ENCODE measurements at regions not wholly inside any gene's neighbourhood (a gene's known extent, or its start where the extent isn't known, plus 50 kb on each side); places are given as distances from the start of the nearest gene placed in this dataset.
"Not testable (repeated sequence)": the region's sequence is repeated elsewhere in the genome, so short reads cannot be mapped to it uniquely, and the experiment has no call there.

DNA sequence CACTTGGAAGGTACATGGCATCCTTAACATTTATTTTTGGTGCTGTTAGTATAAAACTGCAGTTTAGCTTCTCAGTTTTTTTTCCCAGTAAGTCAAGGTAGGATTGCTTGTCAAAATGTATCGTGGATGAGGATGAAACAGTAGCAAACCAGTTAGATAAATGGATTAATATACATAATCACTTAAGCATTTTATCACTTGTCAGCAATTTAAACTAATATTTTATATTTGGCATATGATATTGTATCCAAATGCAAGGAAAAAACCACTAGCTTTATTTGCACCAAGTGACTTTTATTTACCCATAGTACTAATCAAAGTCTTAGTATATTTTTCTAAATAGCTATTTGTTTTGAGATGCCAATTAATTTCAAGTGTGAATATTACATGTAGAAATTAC is 137.7 kb upstream of the XIRP2 start:
- TF ChIP-seq, protein P1, sequence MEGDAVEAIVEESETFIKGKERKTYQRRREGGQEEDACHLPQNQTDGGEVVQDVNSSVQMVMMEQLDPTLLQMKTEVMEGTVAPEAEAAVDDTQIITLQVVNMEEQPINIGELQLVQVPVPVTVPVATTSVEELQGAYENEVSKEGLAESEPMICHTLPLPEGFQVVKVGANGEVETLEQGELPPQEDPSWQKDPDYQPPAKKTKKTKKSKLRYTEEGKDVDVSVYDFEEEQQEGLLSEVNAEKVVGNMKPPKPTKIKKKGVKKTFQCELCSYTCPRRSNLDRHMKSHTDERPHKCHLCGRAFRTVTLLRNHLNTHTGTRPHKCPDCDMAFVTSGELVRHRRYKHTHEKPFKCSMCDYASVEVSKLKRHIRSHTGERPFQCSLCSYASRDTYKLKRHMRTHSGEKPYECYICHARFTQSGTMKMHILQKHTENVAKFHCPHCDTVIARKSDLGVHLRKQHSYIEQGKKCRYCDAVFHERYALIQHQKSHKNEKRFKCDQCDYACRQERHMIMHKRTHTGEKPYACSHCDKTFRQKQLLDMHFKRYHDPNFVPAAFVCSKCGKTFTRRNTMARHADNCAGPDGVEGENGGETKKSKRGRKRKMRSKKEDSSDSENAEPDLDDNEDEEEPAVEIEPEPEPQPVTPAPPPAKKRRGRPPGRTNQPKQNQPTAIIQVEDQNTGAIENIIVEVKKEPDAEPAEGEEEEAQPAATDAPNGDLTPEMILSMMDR (IDR thresholded peaks at IDR 0.05): no peak
- TF ChIP-seq POLR2A (IDR thresholded peaks at IDR 0.05): no peak
- no peak overlapping the region for H3K4me3 ChIP-seq
- H3K4me1 ChIP-seq: no peaks in the 10 kb centered on the region
- intact Hi-C loops (cut with DNase I): no loop called here
- H3K27ac ChIP-seq: no peak overlapping the region
- H3K27me3 ChIP-seq: no peaks in the 10 kb centered on the region
- no peaks in the 10 kb centered on the region for H3K36me3 ChIP-seq
- no peak for ATAC-seq
- H3K9me3 ChIP-seq: peaks cover 0 to 16% (median 7%) of the 10 kb centered on the region in 12 donors
- 0 to 29% (median 2%) methylated on average over 1 of the region's 1 CpG for WGBS, 4 donors
- no peak for DNase-seq

DNA sequence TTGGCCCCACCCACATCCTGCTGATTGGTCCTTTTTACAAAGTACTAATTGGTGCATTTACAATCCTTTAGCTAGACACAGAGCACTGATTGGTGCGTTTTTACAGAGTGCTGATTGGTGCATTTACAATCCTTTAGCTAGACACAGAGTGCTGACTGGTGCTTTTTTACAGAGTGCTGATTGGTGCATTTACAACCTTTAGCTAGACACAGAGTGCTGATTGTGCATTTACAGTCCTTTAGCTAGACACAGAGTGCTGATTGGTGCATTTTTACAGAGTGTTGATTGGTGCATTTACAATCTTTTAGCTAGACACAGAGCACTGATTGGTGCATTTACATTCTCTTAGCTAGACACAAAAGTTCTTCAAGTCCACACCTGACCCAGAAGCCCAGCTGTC is 144.2 kb upstream of the XIRP2 start:
- peaks cover 0 to 69% (median 47%) of the 10 kb centered on the region in 12 donors for H3K9me3 ChIP-seq
- H3K27ac ChIP-seq; H3K4me1 ChIP-seq; ATAC-seq; H3K4me3 ChIP-seq; H3K36me3 ChIP-seq; H3K27me3 ChIP-seq; DNase-seq; intact Hi-C loops (cut with DNase I): not testable (repeated sequence)
- WGBS, 4 donors: 68 to 91% (median 76%) methylated on average over 1 of the region's 1 CpG

- H3K4me1 ChIP-seq; H3K27me3 ChIP-seq; intact Hi-C loops (cut with DNase I); DNase-seq; H3K27ac ChIP-seq; H3K4me3 ChIP-seq; H3K36me3 ChIP-seq; ATAC-seq: not testable (repeated sequence)
- peaks cover 0 to 73% (median 49%) of the 10 kb centered on the region in 12 donors for H3K9me3 ChIP-seq
- WGBS, 4 donors: 87 to 89% (median 88%) methylated on average over 10 of the region's 10 CpGs
These were observed 144.8 kb upstream of the XIRP2 start for GRCh38 chr2:166743482-166743881.

DNA sequence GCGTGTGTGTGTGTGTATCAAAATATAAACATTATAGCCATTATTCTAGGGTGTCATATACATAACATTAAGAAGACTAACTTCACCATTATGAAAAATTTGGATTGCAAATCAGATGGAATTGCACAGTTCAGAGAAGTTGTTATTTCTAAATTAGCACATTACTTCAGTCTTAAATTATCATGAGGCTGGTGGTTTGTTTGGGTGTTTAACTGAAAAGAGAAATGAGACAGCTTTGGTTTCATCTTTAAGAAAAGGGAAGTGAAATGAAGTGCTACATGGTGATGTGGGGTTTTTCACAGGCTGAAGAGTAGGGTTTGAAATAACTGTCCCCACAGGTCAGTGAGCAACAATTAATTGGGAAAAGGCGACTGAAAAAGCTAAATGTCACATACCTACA is 161.2 kb upstream of the XIRP2 start:
- no peaks in the 10 kb centered on the region for H3K9me3 ChIP-seq
- no peak overlapping the region for H3K27ac ChIP-seq
- ATAC-seq (no peak), DNase-seq (no peak)
- H3K4me1 ChIP-seq: no peaks in the 10 kb centered on the region
- H3K4me3 ChIP-seq: no peak overlapping the region
- no peak for TF ChIP-seq POLR2A (IDR thresholded peaks at IDR 0.05)
- TF ChIP-seq, protein P1 (IDR thresholded peaks at IDR 0.05): no peak
- no peaks in the 10 kb centered on the region for H3K27me3 ChIP-seq
- H3K36me3 ChIP-seq: no peaks in the 10 kb centered on the region
- intact Hi-C loops (cut with DNase I): no loop called here
- WGBS, 4 donors: 69 to 73% (median 71%) methylated on average over 2 of the region's 2 CpGs

DNA sequence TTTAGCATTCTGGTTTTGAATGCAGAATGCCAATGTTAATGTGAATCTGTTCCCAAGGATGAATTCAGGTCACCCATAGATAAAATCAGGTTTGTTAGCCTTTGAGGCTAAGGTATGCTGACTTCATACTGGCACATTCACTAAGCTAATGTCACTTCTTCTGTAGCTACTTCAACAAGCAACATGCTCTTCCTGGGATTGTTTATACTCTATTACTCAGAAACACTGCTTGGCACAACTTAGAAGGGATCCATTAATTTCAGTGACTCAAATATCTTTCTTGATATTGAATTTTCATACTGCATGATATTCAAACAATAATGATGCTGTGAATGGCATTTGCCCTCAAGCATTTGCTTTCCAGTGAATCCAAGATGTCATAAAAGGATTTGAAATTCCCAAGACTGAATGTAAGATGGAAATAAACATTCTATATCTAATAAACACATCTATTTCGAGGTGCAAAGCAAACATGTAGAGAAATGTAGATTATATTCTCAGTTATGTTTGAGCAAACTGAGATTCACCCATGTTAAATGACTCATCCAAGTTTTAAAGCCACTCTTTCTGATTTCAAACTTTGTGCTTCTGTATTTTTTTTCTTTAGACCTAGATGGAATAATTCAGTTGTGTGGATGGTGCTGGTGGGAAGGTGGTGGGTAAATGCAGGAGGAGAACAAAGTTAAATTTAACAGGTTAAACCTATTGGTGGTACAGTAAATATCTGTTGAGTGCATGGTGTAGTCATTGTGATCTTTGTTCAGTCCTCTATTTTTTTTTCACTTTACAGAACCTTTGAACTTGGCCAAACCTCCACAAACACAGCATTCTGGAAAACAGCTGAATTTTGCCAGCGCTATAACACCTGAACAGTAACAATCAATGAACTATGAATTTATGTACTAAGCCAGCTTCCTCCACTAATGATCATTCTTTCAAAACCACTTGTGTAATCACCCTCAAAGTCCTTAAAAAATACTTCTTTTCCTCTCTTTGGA is 162.1 kb upstream of the XIRP2 start:
- no peaks in the 10 kb centered on the region for H3K36me3 ChIP-seq
- H3K4me1 ChIP-seq: no peaks in the 10 kb centered on the region
- ATAC-seq (no peak), DNase-seq (no peak)
- H3K4me3 ChIP-seq: no peak overlapping the region
- no peaks in the 10 kb centered on the region for H3K27me3 ChIP-seq
- intact Hi-C loops (cut with DNase I): no loop called here
- H3K9me3 ChIP-seq: no peaks in the 10 kb centered on the region
- no peak overlapping the region for H3K27ac ChIP-seq
- 61 to 72% (median 67%) methylated on average over 2 of the region's 2 CpGs for WGBS, 4 donors
- TF ChIP-seq, protein P1 (IDR thresholded peaks at IDR 0.05): no peak
- TF ChIP-seq POLR2A (IDR thresholded peaks at IDR 0.05): no peak
